WTC11 (cell line): ENCODE measurements at regions not wholly inside any gene's neighbourhood (a gene's known extent, or its start where the extent isn't known, plus 50 kb on each side); places are given as distances from the start of the nearest gene placed in this dataset.

Experiments used
- ATAC-seq: fragments of 200-7000 bp; cut with Tn5 transposase; 2 replicates; pipeline ENCODE4 v1.10.0; 2021; ENCODE audit warnings: mild to moderate bottlenecking, moderate library complexity
- CTCF ChIA-PET: fragments of 300-600 bp; sonication (Branson Sonifier 250); formaldehyde crosslinking; loops from one replicate; lab custom pipeline; 2021; ENCODE audit warnings: antibody characterized with exemption; lab: Charles Lee
- POLR2A ChIA-PET: fragments of 350-600 bp; sonication (Branson Sonifier 250); formaldehyde crosslinking; loops from one replicate; lab custom pipeline; 2021; ENCODE audit warnings: antibody characterized with exemption; lab: Charles Lee
- DNase-seq: peaks from one replicate; pipeline ENCODE4 v3.0.0; 2021; ENCODE audit warnings: low spot score
- H3K27ac Mint-ChIP-seq: 2 replicates; pipeline ENCODE4 v1.8.0; 2021; ENCODE audit warnings: mixed read lengths
- H3K27me3 Mint-ChIP-seq: 2 replicates; pipeline ENCODE4 v1.8.0; 2021; ENCODE audit warnings: low read depth, mild to moderate bottlenecking, moderate library complexity, mixed read lengths
- H3K36me3 Mint-ChIP-seq: 2 replicates; pipeline ENCODE4 v1.8.0; 2021; ENCODE audit warnings: mixed read lengths
- H3K4me1 Mint-ChIP-seq: 2 replicates; pipeline ENCODE4 v1.8.0; 2022; ENCODE audit warnings: mixed read lengths
- H3K4me3 Mint-ChIP-seq: 2 replicates; pipeline ENCODE4 v1.8.0; 2021; ENCODE audit warnings: mild to moderate bottlenecking, moderate library complexity, mixed read lengths
- H3K9me3 Mint-ChIP-seq: 2 replicates; pipeline ENCODE4 v1.8.0; 2021; ENCODE audit warnings: mixed read lengths
- ATF1 ChIP-seq: sonication (generic); formaldehyde crosslinking; IDR thresholded peaks from 2 replicates; pipeline ENCODE4 v1.8.1; 2023; ENCODE audit warnings: mild to moderate bottlenecking, moderate library complexity, missing genetic modification reagents
- CBFB ChIP-seq: sonication (generic); formaldehyde crosslinking; IDR thresholded peaks from 2 replicates; pipeline ENCODE4 v1.8.1; 2022; ENCODE audit warnings: mild to moderate bottlenecking, low read depth, missing genetic modification reagents
- CREB1 ChIP-seq: sonication (generic); formaldehyde crosslinking; IDR thresholded peaks from 2 replicates; pipeline ENCODE4 v1.8.0; 2023; ENCODE audit warnings: mild to moderate bottlenecking, missing genetic modification reagents
- ETV6 ChIP-seq: sonication (generic); formaldehyde crosslinking; IDR thresholded peaks from 2 replicates; pipeline ENCODE4 v1.8.1; 2022; ENCODE audit warnings: mild to moderate bottlenecking, missing genetic modification reagents
- IRF2 ChIP-seq: sonication (generic); formaldehyde crosslinking; IDR thresholded peaks from 2 replicates; pipeline ENCODE4 v1.8.0; 2022; ENCODE audit warnings: low read depth, missing genetic modification reagents, borderline replicate concordance
- MXD4 ChIP-seq: fragments of 250-450 bp; sonication (Bioruptor Pico); IDR thresholded peaks from 2 replicates; pipeline ENCODE4 v1.8.0; 2021; ENCODE audit warnings: mild to moderate bottlenecking, moderate library complexity, borderline replicate concordance
- PRRX2 ChIP-seq: fragments of 250-450 bp; sonication (Bioruptor Pico); IDR thresholded peaks from 2 replicates; pipeline ENCODE4 v1.8.0; 2021; ENCODE audit warnings: mild to moderate bottlenecking
- SMAD4 ChIP-seq: sonication (generic); formaldehyde crosslinking; IDR thresholded peaks from 2 replicates; pipeline ENCODE4 v1.8.0; 2022; ENCODE audit warnings: mild to moderate bottlenecking, missing genetic modification reagents
- TEAD1 ChIP-seq: sonication (generic); formaldehyde crosslinking; IDR thresholded peaks from 2 replicates; pipeline ENCODE4 v1.8.0; 2022; ENCODE audit warnings: mild to moderate bottlenecking, missing genetic modification reagents
- ZBTB21 ChIP-seq: sonication (generic); formaldehyde crosslinking; IDR thresholded peaks from 2 replicates; pipeline ENCODE4 v1.8.1; 2023; ENCODE audit warnings: mild to moderate bottlenecking, missing genetic modification reagents, borderline replicate concordance
- ZNF423 ChIP-seq: fragments of 250-450 bp; sonication (Bioruptor Pico); IDR thresholded peaks from 2 replicates; pipeline ENCODE4 v2.1.2; 2022; ENCODE audit warnings: mild to moderate bottlenecking, moderate library complexity
- TF ChIP-seq, protein P1 (sequence below): sonication (generic); formaldehyde crosslinking; IDR thresholded peaks from 2 replicates; pipeline ENCODE4 v1.8.0; 2023; ENCODE audit warnings: mild to moderate bottlenecking, missing genetic modification reagents
- TF ChIP-seq, protein P2 (sequence below): fragments of 250-450 bp; sonication (Bioruptor Pico); IDR thresholded peaks from 2 replicates; pipeline ENCODE4 v1.9.0; 2021; ENCODE audit warnings: mild to moderate bottlenecking
- TF ChIP-seq, protein P3 (sequence below): fragments of 200-600 bp; IDR thresholded peaks from 2 replicates; pipeline ENCODE4 v1.8.0; 2022; ENCODE audit warnings: antibody characterized with exemption
- TF ChIP-seq, protein P4 (sequence below): sonication (generic); formaldehyde crosslinking; conservative IDR thresholded peaks from 2 replicates; pipeline ENCODE4 v1.8.1; 2022; ENCODE audit warnings: mild to moderate bottlenecking, missing genetic modification reagents
- TF ChIP-seq, protein P5 (sequence below): fragments of 250-450 bp; sonication (Bioruptor Pico); IDR thresholded peaks from 2 replicates; pipeline ENCODE4 v2.1.2; 2022; ENCODE audit warnings: mild to moderate bottlenecking, moderate library complexity
- TF ChIP-seq, protein P6 (sequence below): sonication (generic); formaldehyde crosslinking; IDR thresholded peaks from 2 replicates; pipeline ENCODE4 v1.8.1; 2022; ENCODE audit warnings: low read depth, missing genetic modification reagents, borderline replicate concordance

DNA sequence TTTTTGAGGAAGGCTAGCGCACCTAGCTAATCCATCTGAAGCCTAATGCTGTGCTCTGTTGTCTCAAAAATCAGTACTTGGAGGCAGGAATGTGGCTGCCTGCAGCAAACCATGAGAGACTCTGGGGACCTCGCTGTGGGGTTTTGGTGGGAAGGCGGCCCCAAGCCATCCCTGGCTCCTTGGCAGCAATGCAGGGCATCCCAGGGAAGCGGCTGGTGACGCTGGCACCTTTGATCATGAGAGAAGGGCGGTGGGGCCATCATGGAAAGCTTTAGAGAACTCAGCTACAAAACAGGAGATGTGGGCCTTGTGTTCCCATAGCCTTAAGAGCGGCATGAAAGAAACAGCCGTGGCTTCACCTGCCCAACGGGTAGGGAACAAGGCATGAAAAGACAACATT lies 101.1 kb upstream of the SFSWAP start:
- Mint-ChIP-seq H3K27me3 (no peaks in the 10 kb centered on the region; the same call in 1 of the 2 replicates), H3K27ac (no peak overlapping the region), H3K36me3 (no peaks in the 10 kb centered on the region), H3K4me1 (peaks cover 8% of the 10 kb centered on the region), H3K9me3 (no peaks in the 10 kb centered on the region), H3K4me3 (no peak overlapping the region)
- ATAC-seq = no peak
- ChIA-PET CTCF (interaction anchor here (1.2 kb wide), 1 partner anchor 11 kb away, joined by 5 read pairs; no protein-coding TSS in a partner anchor), POLR2A (no interaction called here)
- no peak for TF ChIP-seq ZBTB21
- TF ChIP-seq SMAD4 (CRISPR knock-in tag) = no peak
- TF ChIP-seq, protein P1, sequence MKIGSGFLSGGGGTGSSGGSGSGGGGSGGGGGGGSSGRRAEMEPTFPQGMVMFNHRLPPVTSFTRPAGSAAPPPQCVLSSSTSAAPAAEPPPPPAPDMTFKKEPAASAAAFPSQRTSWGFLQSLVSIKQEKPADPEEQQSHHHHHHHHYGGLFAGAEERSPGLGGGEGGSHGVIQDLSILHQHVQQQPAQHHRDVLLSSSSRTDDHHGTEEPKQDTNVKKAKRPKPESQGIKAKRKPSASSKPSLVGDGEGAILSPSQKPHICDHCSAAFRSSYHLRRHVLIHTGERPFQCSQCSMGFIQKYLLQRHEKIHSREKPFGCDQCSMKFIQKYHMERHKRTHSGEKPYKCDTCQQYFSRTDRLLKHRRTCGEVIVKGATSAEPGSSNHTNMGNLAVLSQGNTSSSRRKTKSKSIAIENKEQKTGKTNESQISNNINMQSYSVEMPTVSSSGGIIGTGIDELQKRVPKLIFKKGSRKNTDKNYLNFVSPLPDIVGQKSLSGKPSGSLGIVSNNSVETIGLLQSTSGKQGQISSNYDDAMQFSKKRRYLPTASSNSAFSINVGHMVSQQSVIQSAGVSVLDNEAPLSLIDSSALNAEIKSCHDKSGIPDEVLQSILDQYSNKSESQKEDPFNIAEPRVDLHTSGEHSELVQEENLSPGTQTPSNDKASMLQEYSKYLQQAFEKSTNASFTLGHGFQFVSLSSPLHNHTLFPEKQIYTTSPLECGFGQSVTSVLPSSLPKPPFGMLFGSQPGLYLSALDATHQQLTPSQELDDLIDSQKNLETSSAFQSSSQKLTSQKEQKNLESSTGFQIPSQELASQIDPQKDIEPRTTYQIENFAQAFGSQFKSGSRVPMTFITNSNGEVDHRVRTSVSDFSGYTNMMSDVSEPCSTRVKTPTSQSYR (CRISPR knock-in tag) = no peak
- TF ChIP-seq, protein P2, sequence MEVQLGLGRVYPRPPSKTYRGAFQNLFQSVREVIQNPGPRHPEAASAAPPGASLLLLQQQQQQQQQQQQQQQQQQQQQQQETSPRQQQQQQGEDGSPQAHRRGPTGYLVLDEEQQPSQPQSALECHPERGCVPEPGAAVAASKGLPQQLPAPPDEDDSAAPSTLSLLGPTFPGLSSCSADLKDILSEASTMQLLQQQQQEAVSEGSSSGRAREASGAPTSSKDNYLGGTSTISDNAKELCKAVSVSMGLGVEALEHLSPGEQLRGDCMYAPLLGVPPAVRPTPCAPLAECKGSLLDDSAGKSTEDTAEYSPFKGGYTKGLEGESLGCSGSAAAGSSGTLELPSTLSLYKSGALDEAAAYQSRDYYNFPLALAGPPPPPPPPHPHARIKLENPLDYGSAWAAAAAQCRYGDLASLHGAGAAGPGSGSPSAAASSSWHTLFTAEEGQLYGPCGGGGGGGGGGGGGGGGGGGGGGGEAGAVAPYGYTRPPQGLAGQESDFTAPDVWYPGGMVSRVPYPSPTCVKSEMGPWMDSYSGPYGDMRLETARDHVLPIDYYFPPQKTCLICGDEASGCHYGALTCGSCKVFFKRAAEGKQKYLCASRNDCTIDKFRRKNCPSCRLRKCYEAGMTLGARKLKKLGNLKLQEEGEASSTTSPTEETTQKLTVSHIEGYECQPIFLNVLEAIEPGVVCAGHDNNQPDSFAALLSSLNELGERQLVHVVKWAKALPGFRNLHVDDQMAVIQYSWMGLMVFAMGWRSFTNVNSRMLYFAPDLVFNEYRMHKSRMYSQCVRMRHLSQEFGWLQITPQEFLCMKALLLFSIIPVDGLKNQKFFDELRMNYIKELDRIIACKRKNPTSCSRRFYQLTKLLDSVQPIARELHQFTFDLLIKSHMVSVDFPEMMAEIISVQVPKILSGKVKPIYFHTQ (CRISPR knock-in tag) = no peak
- TF ChIP-seq, protein P3, sequence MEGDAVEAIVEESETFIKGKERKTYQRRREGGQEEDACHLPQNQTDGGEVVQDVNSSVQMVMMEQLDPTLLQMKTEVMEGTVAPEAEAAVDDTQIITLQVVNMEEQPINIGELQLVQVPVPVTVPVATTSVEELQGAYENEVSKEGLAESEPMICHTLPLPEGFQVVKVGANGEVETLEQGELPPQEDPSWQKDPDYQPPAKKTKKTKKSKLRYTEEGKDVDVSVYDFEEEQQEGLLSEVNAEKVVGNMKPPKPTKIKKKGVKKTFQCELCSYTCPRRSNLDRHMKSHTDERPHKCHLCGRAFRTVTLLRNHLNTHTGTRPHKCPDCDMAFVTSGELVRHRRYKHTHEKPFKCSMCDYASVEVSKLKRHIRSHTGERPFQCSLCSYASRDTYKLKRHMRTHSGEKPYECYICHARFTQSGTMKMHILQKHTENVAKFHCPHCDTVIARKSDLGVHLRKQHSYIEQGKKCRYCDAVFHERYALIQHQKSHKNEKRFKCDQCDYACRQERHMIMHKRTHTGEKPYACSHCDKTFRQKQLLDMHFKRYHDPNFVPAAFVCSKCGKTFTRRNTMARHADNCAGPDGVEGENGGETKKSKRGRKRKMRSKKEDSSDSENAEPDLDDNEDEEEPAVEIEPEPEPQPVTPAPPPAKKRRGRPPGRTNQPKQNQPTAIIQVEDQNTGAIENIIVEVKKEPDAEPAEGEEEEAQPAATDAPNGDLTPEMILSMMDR = no peak
- no peak for TF ChIP-seq MXD4
- no peak for DNase-seq

DNA sequence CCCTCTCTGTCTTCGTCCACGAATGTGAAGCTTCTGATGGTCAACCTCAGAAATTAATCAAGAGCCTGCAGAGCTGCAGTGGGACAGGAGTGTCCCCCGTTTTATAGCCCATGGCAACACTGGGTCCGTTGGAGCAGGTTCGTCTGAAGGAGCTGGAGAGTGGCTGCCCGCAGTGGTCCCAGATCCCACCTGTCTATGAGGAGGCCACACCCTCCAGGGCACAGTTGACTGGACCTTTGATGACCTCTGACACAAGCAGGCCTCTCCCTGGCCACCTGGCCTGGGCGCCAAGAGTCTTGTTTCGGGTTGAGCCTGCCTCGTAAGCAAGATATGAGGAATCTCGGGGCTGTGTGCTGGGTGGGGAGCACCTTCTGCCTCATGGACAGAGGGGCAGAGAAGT lies 100.7 kb upstream of the SFSWAP start:
- no peak for DNase-seq
- H3K36me3 Mint-ChIP-seq = no peaks in the 10 kb centered on the region
- CTCF ChIA-PET = interaction anchor here (1.2 kb wide), 1 partner anchor 11 kb away, joined by 5 read pairs; no protein-coding TSS in a partner anchor

More for the DNA sequence above, 100.7 kb upstream of the SFSWAP start:
- no peak overlapping the region for H3K4me3 Mint-ChIP-seq
- H3K27ac Mint-ChIP-seq = no peak overlapping the region
- H3K9me3 Mint-ChIP-seq = no peaks in the 10 kb centered on the region
- TF ChIP-seq ETV6 (CRISPR knock-in tag) (no peak), ZNF423 (no peak), CREB1 (CRISPR knock-in tag) (no peak), IRF2 (CRISPR knock-in tag) (no peak), PRRX2 (CRISPR knock-in tag) (no peak), TEAD1 (CRISPR knock-in tag) (no peak), ATF1 (CRISPR knock-in tag) (no peak), CBFB (CRISPR knock-in tag) (no peak), MXD4 (no peak)
- TF ChIP-seq, protein P4, sequence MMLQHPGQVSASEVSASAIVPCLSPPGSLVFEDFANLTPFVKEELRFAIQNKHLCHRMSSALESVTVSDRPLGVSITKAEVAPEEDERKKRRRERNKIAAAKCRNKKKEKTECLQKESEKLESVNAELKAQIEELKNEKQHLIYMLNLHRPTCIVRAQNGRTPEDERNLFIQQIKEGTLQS (CRISPR knock-in tag) = no peak
- TF ChIP-seq, protein P5, sequence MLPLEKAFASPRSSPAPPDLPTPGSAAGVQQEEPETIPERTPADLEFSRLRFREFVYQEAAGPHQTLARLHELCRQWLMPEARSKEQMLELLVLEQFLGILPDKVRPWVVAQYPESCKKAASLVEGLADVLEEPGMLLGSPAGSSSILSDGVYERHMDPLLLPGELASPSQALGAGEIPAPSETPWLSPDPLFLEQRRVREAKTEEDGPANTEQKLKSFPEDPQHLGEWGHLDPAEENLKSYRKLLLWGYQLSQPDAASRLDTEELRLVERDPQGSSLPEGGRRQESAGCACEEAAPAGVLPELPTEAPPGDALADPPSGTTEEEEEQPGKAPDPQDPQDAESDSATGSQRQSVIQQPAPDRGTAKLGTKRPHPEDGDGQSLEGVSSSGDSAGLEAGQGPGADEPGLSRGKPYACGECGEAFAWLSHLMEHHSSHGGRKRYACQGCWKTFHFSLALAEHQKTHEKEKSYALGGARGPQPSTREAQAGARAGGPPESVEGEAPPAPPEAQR (CRISPR knock-in tag) = no peak
- TF ChIP-seq, protein P6, sequence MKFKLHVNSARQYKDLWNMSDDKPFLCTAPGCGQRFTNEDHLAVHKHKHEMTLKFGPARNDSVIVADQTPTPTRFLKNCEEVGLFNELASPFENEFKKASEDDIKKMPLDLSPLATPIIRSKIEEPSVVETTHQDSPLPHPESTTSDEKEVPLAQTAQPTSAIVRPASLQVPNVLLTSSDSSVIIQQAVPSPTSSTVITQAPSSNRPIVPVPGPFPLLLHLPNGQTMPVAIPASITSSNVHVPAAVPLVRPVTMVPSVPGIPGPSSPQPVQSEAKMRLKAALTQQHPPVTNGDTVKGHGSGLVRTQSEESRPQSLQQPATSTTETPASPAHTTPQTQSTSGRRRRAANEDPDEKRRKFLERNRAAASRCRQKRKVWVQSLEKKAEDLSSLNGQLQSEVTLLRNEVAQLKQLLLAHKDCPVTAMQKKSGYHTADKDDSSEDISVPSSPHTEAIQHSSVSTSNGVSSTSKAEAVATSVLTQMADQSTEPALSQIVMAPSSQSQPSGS (CRISPR knock-in tag) = no peak
- H3K4me1 Mint-ChIP-seq = peaks cover 11% of the 10 kb centered on the region
- ATAC-seq = no peak
- POLR2A ChIA-PET = no interaction called here
- no peaks in the 10 kb centered on the region; the same call in 1 of the 2 replicates for H3K27me3 Mint-ChIP-seq
